ENCODE measurements at regions not wholly inside any gene's neighbourhood (a gene's known extent, or its start where the extent isn't known, plus 50 kb on each side); places are given as distances from the start of the nearest gene placed in this dataset.

GRCh38 chr2:241940329-241940728 is 70.8 kb downstream of the RTP5 start:
- WGBS (ENCODE audit: extremely low coverage, insufficient coverage, insufficient read length) = no CpG with 5 or more reads among the region's 7 CpGs
- H3K27me3 ChIP-seq (ENCODE audit: insufficient read depth, low read length) = no peaks in the 10 kb centered on the region

GRCh38 chr2:241941691-241942301 is 72.3 kb downstream of the RTP5 start:
- H4K8ac ChIP-seq (ENCODE audit: low read depth, low read length) = no peak overlapping the region
- H4K12ac ChIP-seq (ENCODE audit: low read depth, low read length) = no peak overlapping the region
- no peaks in the 10 kb centered on the region for H3K79me2 ChIP-seq (ENCODE audit: control insufficient read depth, insufficient read depth, low read length, poor library complexity)
- no peak overlapping the region for H2BK5ac ChIP-seq (ENCODE audit: low read depth, low read length, poor library complexity)
- H3K14ac ChIP-seq (ENCODE audit: low read length) = no peak overlapping the region
- no peaks in the 10 kb centered on the region for H3K79me1 ChIP-seq (ENCODE audit: low read length)
- H2BK12ac ChIP-seq (ENCODE audit: low read length) = no peak overlapping the region
- H2BK120ac ChIP-seq (ENCODE audit: insufficient read depth, low read length, poor library complexity) = no peak overlapping the region
- no peak overlapping the region for H3K4me2 ChIP-seq (ENCODE audit: low read length)
- H3K4ac ChIP-seq (ENCODE audit: low read depth, low read length) = no peak overlapping the region
- no peak overlapping the region for H2AFZ ChIP-seq (ENCODE audit: insufficient read depth, low read length, poor library complexity)
- H4K91ac ChIP-seq (ENCODE audit: low read depth, low read length) = no peak overlapping the region
- no peak overlapping the region for H2AK5ac ChIP-seq (ENCODE audit: low read length)
- H3K9me3 ChIP-seq (ENCODE audit: insufficient read depth, low read depth, low read length) = peaks cover 25% of the 10 kb centered on the region
- H3K4me3 ChIP-seq (ENCODE audit: low read depth, low read length) = no peak overlapping the region
- no peak overlapping the region for H3K27ac ChIP-seq (ENCODE audit: low read depth, low read length)
- no peaks in the 10 kb centered on the region for H3K36me3 ChIP-seq (ENCODE audit: control insufficient read depth in 1 of 2, insufficient read depth in 2 of 2, low read length in 2 of 2)
- H3K9ac ChIP-seq (ENCODE audit: low read length) = no peak overlapping the region
- no peaks in the 10 kb centered on the region for H3K4me1 ChIP-seq (ENCODE audit: control insufficient read depth in 1 of 2, insufficient read depth in 2 of 2, low read length in 2 of 2)
- H3K27me3 ChIP-seq (ENCODE audit: insufficient read depth, low read length) = no peaks in the 10 kb centered on the region
- no CpG with 5 or more reads among the region's 17 CpGs for WGBS (ENCODE audit: extremely low coverage, insufficient coverage, insufficient read length)
- DNase-seq = no peak
- no peak overlapping the region for H3K18ac ChIP-seq (ENCODE audit: low read length)
- no peak overlapping the region for H3K23ac ChIP-seq (ENCODE audit: low read length)

More at GRCh38 chr2:241940329-241940728, 70.8 kb downstream of the RTP5 start:
- H3K36me3 ChIP-seq (ENCODE audit: control insufficient read depth in 1 of 2, insufficient read depth in 2 of 2, low read length in 2 of 2) = no peaks in the 10 kb centered on the region
- H3K14ac ChIP-seq (ENCODE audit: low read length) = no peak overlapping the region
- no peak overlapping the region for H2BK120ac ChIP-seq (ENCODE audit: insufficient read depth, low read length, poor library complexity)
- H3K18ac ChIP-seq (ENCODE audit: low read length) = no peak overlapping the region
- H4K12ac ChIP-seq (ENCODE audit: low read depth, low read length) = no peak overlapping the region
- H3K9ac ChIP-seq (ENCODE audit: low read length) = no peak overlapping the region
- no peak overlapping the region for H2BK12ac ChIP-seq (ENCODE audit: low read length)
- DNase-seq = no peak
- no peak overlapping the region for H3K4me3 ChIP-seq (ENCODE audit: low read depth, low read length)
- H3K27ac ChIP-seq (ENCODE audit: low read depth, low read length) = no peak overlapping the region
- H3K23ac ChIP-seq (ENCODE audit: low read length) = no peak overlapping the region
- no peak overlapping the region for H4K8ac ChIP-seq (ENCODE audit: low read depth, low read length)
- H3K9me3 ChIP-seq (ENCODE audit: insufficient read depth, low read depth, low read length) = peaks cover 24% of the 10 kb centered on the region
- H3K4me2 ChIP-seq (ENCODE audit: low read length) = no peak overlapping the region
- no peak overlapping the region for H2AFZ ChIP-seq (ENCODE audit: insufficient read depth, low read length, poor library complexity)
- no peaks in the 10 kb centered on the region for H3K4me1 ChIP-seq (ENCODE audit: control insufficient read depth in 1 of 2, insufficient read depth in 2 of 2, low read length in 2 of 2)
- H3K79me2 ChIP-seq (ENCODE audit: control insufficient read depth, insufficient read depth, low read length, poor library complexity) = no peaks in the 10 kb centered on the region
- no peak overlapping the region for H2AK5ac ChIP-seq (ENCODE audit: low read length)
- H4K91ac ChIP-seq (ENCODE audit: low read depth, low read length) = no peak overlapping the region
- H3K4ac ChIP-seq (ENCODE audit: low read depth, low read length) = no peak overlapping the region
- no peaks in the 10 kb centered on the region for H3K79me1 ChIP-seq (ENCODE audit: low read length)
- H2BK5ac ChIP-seq (ENCODE audit: low read depth, low read length, poor library complexity) = no peak overlapping the region

GRCh38 chr2:241942416-241943208 is 73.1 kb downstream of the RTP5 start:
- Histone ChIP-seq H3K4me1 (ENCODE audit: control insufficient read depth in 1 of 2, insufficient read depth in 2 of 2, low read length in 2 of 2) (no peaks in the 10 kb centered on the region), H3K4me2 (ENCODE audit: low read length) (no peak overlapping the region), H3K4ac (ENCODE audit: low read depth, low read length) (no peak overlapping the region), H3K14ac (ENCODE audit: low read length) (no peak overlapping the region), H3K23ac (ENCODE audit: low read length) (no peak overlapping the region), H3K79me1 (ENCODE audit: low read length) (no peaks in the 10 kb centered on the region), H4K12ac (ENCODE audit: low read depth, low read length) (no peak overlapping the region), H2BK5ac (ENCODE audit: low read depth, low read length, poor library complexity) (no peak overlapping the region), H2AFZ (ENCODE audit: insufficient read depth, low read length, poor library complexity) (no peak overlapping the region), H3K36me3 (ENCODE audit: control insufficient read depth in 1 of 2, insufficient read depth in 2 of 2, low read length in 2 of 2) (no peaks in the 10 kb centered on the region), H3K9me3 (ENCODE audit: insufficient read depth, low read depth, low read length) (peaks cover 20% of the 10 kb centered on the region), H3K27me3 (ENCODE audit: insufficient read depth, low read length) (no peaks in the 10 kb centered on the region), H4K91ac (ENCODE audit: low read depth, low read length) (no peak overlapping the region), H2BK120ac (ENCODE audit: insufficient read depth, low read length, poor library complexity) (no peak overlapping the region), H3K18ac (ENCODE audit: low read length) (no peak overlapping the region), H2AK5ac (ENCODE audit: low read length) (no peak overlapping the region), H4K8ac (ENCODE audit: low read depth, low read length) (no peak overlapping the region), H3K27ac (ENCODE audit: low read depth, low read length) (no peak overlapping the region), H2BK12ac (ENCODE audit: low read length) (no peak overlapping the region), H3K9ac (ENCODE audit: low read length) (no peak overlapping the region), H3K79me2 (ENCODE audit: control insufficient read depth, insufficient read depth, low read length, poor library complexity) (no peaks in the 10 kb centered on the region), H3K4me3 (ENCODE audit: low read depth, low read length) (no peak overlapping the region)
- WGBS (ENCODE audit: extremely low coverage, insufficient coverage, insufficient read length) = no CpG with 5 or more reads among the region's 19 CpGs
- no peak for DNase-seq

- Histone ChIP-seq H3K23ac (ENCODE audit: low read length) (no peak overlapping the region), H3K4me3 (ENCODE audit: low read depth, low read length) (no peak overlapping the region), H2AFZ (ENCODE audit: insufficient read depth, low read length, poor library complexity) (no peak overlapping the region), H4K8ac (ENCODE audit: low read depth, low read length) (no peak overlapping the region), H4K12ac (ENCODE audit: low read depth, low read length) (no peak overlapping the region), H3K79me1 (ENCODE audit: low read length) (no peaks in the 10 kb centered on the region), H2BK5ac (ENCODE audit: low read depth, low read length, poor library complexity) (no peak overlapping the region), H3K4ac (ENCODE audit: low read depth, low read length) (no peak overlapping the region), H3K9me3 (ENCODE audit: insufficient read depth, low read depth, low read length) (peaks cover 20% of the 10 kb centered on the region), H4K91ac (ENCODE audit: low read depth, low read length) (no peak overlapping the region), H3K4me2 (ENCODE audit: low read length) (no peak overlapping the region), H3K27ac (ENCODE audit: low read depth, low read length) (no peak overlapping the region), H2BK120ac (ENCODE audit: insufficient read depth, low read length, poor library complexity) (no peak overlapping the region), H3K9ac (ENCODE audit: low read length) (no peak overlapping the region), H3K79me2 (ENCODE audit: control insufficient read depth, insufficient read depth, low read length, poor library complexity) (no peaks in the 10 kb centered on the region), H3K27me3 (ENCODE audit: insufficient read depth, low read length) (no peaks in the 10 kb centered on the region), H2AK5ac (ENCODE audit: low read length) (no peak overlapping the region), H2BK12ac (ENCODE audit: low read length) (no peak overlapping the region), H3K14ac (ENCODE audit: low read length) (no peak overlapping the region), H3K4me1 (ENCODE audit: control insufficient read depth in 1 of 2, insufficient read depth in 2 of 2, low read length in 2 of 2) (no peaks in the 10 kb centered on the region), H3K18ac (ENCODE audit: low read length) (no peak overlapping the region), H3K36me3 (ENCODE audit: control insufficient read depth in 1 of 2, insufficient read depth in 2 of 2, low read length in 2 of 2) (no peaks in the 10 kb centered on the region)
- no CpG with 5 or more reads among the region's 15 CpGs for WGBS (ENCODE audit: extremely low coverage, insufficient coverage, insufficient read length)
- DNase-seq = no peak
Observed at GRCh38 chr2:241943209-241943850, 73.8 kb downstream of the RTP5 start.

Data from trophoblast cell (in vitro differentiated cells and primary cell).